Epithelial cell of prostate (primary cell): ENCODE measurements at regions not wholly inside any gene's neighbourhood (a gene's known extent, or its start where the extent isn't known, plus 50 kb on each side); places are given as distances from the start of the nearest gene placed in this dataset.

Source experiments
- DNase-seq: peaks from one replicate; pipeline ENCODE4 v3.0.0-alpha.2; 2011; ENCODE audit warnings: low read depth, low spot score
- H3K27ac ChIP-seq: fragments of 450-650 bp; 2 replicates; pipeline ENCODE4 v1.5.1; 2017; ENCODE audit warnings: mild to moderate bottlenecking

DNA sequence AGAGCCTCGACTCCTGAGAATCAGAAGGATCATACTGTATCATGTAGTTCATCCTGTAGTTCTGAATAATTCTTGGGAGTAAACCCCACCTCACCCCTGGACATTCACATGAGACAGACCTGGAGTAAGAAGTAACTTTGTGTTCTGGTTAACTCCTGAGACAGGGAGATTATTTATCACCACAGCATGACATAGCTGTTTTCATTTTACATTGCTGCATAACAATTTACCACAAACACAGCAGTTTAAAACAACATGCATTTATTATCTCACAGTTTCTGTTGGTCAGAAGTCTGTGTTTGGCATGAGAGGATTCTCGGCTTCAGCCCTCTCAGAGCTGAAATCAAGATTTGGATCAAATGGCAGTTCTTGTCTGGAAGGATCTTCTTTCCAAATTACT lies 855.8 kb upstream of the FANCL start:
- DNase-seq = no peak
- H3K27ac ChIP-seq = no peak overlapping the region

GRCh38 chr2:59093571-59093970 lies 852.4 kb upstream of the FANCL start:
- DNase-seq = no peak
- H3K27ac ChIP-seq = no peak overlapping the region

- no peak for DNase-seq
- no peak overlapping the region for H3K27ac ChIP-seq
Measured at GRCh38 chr2:59084326-59084725, 843.2 kb upstream of the FANCL start.

DNA sequence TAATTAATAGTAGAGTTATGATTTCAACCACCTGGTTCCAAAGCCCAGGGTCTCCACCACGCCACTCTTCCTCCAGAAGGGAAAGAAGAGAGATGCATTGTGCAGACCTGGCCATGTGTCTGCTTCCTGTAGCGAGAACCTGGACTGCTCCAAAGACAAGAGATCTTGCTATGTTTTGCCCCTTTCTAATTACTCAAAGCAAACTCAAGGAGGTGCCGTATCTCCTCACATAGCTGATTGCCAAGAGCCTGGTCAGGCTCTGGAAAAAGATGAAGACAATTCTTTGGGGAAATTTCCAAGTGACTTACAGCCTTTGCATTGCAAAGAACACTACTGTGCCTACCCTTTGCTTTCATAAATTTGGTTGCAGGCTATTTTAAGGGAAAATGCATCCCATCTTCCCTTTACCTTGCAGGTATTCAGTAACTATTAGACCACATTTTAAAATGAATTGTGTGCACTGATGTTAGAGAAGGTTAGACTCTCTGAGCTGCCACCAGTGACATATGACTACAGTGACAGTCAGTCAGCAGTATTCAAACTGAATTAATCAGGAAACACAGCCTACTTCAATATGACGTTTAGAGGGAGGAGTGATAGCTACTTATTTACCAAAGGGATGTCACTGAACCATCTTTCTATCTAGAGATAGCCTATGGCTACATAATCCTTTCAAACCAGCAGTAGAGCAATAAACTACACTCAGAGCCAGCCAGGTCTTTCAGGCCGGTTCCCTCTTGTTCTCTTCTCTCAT lies 842.1 kb upstream of the FANCL start:
- H3K27ac ChIP-seq = no peak overlapping the region
- DNase-seq = no peak

DNA sequence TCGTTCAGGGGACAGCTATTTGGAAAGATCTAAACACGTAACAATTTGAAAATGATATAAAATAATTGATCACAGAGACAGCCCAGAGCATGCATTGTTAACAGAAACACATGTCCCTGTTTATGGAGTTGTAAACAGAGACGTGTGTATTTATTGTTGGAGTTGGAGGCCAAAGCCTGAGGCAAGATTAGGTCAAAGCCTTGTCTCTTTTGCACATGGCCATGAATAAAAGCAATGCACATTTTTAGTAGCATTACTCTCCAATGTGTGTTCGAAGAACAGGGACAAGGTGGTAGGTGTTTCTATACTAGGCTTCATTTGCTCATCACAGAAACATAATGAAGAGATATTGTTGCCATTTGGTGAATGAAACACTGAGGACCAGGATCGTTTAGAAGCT lies 841.5 kb upstream of the FANCL start:
- no peak overlapping the region for H3K27ac ChIP-seq
- no peak for DNase-seq

DNA sequence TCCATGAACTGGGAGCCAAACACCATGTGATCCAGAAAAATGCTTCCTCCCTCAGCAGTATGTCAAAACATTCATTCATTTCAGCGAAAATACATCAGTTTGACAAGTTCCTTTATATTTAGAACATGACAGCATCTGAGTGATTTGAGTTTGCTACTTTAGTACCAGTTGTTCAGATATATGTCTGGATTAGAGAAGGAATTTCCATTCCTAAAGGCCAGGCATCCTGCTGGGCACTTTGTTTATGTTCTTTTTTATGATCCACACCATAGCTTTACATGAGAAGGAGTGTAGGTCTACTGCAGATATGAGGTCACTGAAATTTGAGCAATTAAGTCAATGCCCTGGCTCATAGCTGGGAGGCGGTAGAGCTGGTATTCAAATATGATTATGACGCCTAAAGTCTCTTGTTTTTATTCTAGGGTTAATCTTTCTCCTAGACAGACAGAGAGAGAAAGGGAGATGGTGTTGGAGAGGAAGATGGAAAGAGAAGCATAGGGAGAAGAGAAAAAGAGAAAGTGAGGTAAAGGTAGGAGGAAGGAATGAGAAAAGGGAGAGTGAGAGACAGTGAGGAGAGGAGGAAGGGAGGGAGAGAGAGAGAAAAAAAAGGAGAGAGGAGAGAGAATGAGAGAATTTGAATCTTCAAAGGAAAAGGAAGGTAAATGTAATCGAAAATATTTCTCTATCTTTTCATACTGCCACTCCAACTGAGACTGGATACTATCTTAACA lies 839.5 kb upstream of the FANCL start:
- no peak overlapping the region for H3K27ac ChIP-seq
- DNase-seq = no peak

GRCh38 chr2:59077981-59078531 lies 836.9 kb upstream of the FANCL start:
- no peak overlapping the region for H3K27ac ChIP-seq
- DNase-seq = no peak

- DNase-seq = no peak
- no peak overlapping the region for H3K27ac ChIP-seq
Measured at GRCh38 chr2:59077026-59077725, 836.1 kb upstream of the FANCL start.

DNA sequence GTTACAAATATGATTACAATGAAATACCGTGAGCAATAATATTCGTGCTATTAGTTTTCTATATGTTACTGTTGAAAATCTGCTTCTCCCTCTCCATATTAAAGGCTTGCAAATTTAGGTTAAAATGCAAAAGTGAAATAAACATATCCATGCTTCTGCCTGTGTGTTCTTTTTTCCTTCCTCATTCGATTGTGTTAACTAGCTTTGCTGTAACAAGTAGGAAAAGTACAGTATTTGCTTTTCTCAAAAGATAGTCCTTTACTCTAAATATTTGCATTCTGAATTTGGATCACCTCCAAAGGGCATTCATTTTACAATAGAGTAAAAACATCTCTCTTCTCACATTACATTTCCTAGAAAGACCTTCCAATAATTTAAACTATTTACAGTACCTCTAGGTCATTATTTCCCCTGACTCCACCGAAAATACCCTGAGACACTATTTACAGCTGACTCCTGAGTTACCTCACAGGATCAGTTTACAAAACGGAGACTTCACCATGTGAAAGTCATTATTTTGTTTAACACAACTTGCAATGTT lies 835.0 kb upstream of the FANCL start:
- no peak for DNase-seq
- H3K27ac ChIP-seq = no peak overlapping the region

GRCh38 chr2:59074071-59074470 lies 832.9 kb upstream of the FANCL start:
- no peak overlapping the region for H3K27ac ChIP-seq
- DNase-seq = no peak

DNA sequence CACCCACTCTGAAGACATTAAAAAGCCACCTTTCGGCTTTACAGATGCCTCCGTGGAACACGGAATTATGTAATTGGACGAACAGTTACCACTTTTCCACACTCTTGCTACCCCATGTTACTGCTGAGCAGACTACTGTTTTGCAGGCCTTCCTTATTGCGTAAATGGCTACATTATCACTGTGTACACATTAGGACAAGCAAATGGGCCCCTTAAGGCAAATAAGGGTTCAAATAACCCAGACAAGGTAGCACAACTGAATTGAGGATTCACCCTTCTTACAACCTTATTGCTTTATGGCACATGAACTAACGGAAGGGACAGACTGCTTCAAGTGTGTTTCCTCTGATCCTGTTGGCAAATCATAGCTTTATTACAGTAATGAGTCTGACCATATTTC lies 832.2 kb upstream of the FANCL start:
- H3K27ac ChIP-seq = no peak overlapping the region
- no peak for DNase-seq

DNA sequence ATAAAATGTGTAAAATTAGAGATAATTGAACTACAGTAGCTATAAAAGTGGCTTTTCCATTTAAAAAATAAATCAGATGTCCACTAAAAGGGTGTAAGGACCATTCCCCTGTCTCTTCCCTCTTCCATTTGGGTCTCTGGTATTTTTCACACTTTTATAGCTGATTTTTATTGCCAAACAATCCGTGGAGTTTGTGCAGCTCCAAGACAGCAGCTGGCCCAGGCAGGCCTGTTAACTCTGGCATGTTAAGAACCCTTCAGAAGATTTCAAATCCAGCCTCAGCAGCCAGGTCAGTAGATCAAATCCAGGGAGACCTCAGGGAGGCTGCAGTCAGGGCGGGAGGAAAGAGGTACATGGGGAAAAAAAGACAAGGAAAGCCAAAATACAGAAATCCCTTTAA lies 827.1 kb upstream of the FANCL start:
- no peak overlapping the region for H3K27ac ChIP-seq
- DNase-seq = no peak

DNA sequence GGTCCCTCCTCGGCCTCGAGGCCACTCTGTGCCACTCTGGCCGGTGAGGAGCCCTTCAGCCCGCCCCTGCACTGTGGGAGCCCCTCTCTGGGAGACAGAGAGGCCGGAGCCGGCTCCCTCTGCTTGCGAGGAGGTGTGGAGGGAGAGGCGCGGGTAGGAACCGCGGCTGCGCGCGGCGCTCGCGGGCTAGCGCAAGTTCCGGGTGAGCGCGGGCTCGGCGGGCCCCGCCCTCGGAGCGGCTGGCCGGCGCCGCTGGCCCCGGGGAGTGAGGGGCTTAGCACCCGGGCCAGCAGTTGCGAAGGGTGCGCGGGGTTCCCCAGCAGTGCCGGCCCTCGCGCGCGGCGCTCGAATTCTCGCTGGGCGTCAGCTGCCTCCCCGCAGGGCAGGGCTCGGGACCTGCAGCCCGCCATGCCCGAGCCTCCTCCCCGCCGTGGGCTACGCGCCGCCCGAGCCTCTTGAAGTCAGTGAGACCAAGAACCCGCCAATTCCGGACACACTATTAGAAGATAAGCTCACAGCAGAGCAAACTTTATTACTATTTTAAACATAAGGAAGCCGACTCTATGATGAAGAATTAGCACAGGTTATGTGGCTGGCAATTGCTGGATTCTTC lies 825.8 kb upstream of the FANCL start:
- H3K27ac ChIP-seq = no peak overlapping the region

DNA sequence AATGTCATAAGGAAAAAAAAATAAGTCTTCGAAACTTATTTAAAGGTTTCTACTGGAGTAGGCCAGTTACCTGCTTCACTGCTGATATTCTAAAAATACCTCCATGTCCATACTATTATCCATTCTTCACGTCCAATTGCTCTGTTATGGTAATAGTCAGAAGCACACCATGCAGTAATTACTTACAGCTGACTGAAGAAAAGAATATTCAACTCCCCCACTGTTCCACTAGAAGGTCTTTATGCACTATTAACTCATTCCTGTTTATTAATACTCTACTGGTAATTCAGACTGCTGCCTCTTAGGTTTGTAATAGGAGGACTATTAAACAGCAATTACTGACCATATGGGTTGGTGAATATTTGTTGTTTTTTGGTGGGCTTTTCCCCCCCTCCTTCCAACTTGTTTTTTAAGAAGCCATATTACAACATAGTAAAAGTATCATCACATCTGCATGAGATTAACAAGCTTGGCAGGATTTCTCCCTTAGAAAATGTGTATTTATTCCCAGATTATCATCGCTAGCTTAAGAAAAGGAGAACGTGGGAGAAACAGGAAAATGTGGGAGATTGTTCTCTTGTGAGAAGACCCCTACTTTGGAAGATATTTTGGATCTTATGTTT lies 806.4 kb upstream of the FANCL start:
- DNase-seq = no peak
- no peak overlapping the region for H3K27ac ChIP-seq

More for the DNA sequence above, 825.8 kb upstream of the FANCL start:
- no peak for DNase-seq

- no peak overlapping the region for H3K27ac ChIP-seq
- DNase-seq = no peak
Measured at GRCh38 chr2:59046401-59047372, 805.6 kb upstream of the FANCL start.

- DNase-seq = no peak
- H3K27ac ChIP-seq = no peak overlapping the region
Measured at GRCh38 chr2:59044736-59045135, 803.6 kb upstream of the FANCL start.

DNA sequence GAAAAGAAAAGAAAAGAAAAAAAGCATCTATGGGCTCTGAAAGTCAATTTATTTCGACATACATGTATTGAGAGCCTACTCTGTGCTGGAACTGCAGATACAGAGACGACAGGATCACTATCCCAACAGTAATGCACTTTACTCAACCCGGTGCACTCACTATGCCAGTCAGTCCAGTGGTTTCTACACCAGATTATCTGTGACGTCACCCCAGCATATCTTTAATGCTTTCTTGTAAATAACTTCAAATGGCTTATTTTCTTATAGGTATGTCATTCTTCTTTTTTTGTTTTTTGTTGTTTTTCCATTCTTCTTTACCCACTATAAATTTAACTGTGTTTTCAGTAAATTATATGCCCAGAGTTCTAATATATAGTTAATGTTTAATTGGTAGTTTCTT lies 800.0 kb upstream of the FANCL start:
- H3K27ac ChIP-seq = no peak overlapping the region
- DNase-seq = no peak

DNA sequence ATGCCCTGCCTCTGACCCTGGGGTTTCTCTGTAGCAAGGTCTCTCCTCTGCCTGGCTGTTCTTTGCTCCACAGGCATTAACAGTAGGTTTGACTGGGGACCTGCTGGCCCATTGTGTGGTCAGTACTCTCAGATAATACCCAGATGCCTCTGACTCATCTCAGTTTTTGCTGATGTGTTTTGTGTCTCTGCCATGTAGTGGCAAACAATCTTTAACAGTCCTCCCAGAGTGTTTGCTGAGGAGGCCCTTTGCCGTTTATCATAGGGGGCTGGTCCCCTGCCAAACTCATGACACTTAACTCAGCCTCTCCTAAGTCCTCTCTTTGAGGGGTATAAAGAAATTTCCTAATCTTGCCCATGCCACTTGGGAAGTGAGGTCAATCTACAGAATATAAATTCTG lies 793.7 kb upstream of the FANCL start:
- H3K27ac ChIP-seq = no peak overlapping the region
- DNase-seq = no peak

DNA sequence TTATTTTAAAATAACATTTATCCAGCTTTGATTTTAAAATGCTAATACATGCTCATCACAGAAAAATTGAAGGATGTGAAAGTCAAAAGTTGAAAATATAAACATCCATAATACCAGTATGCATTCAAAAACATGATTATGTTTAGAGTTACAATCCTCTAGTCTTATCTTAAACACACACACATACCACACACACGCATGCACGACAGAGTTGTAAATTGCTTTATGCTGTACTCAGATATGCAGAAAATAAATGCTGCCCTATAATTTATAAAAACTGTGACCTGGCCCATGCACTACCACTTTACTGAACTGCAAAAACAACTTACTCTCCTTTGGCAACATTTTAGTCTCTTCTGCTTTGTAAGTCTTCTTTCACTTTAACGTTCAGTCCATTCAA lies 793.0 kb upstream of the FANCL start:
- no peak overlapping the region for H3K27ac ChIP-seq
- DNase-seq = no peak
